ENCODE measurements at regions not wholly inside any gene's neighbourhood (a gene's known extent, or its start where the extent isn't known, plus 50 kb on each side); places are given as distances from the start of the nearest gene placed in this dataset.

- DNase-seq: no peak
These were observed 61.3 kb upstream of the METAP2 start for GRCh38 chr12:95412482-95413311.

- no peak for DNase-seq
These were observed 60.4 kb upstream of the METAP2 start for GRCh38 chr12:95413576-95413975.

- no peak for DNase-seq
These were observed 58.5 kb upstream of the METAP2 start for GRCh38 chr12:95415451-95415850.

- no peak for DNase-seq
These were observed 57.8 kb upstream of the METAP2 start for GRCh38 chr12:95416111-95416636.

GRCh38 chr12:95417372-95417771 is 56.6 kb upstream of the METAP2 start:
- DNase-seq: no peak

GRCh38 chr12:95418142-95418541 is 55.8 kb upstream of the METAP2 start:
- DNase-seq: no peak

Data from DMS153 (cell line).